Memory B cell (primary cell): ENCODE measurements at regions not wholly inside any gene's neighbourhood (a gene's known extent, or its start where the extent isn't known, plus 50 kb on each side); places are given as distances from the start of the nearest gene placed in this dataset.
"Not testable (repeated sequence)": the region's sequence is repeated elsewhere in the genome, so short reads cannot be mapped to it uniquely, and the experiment has no call there.

Source experiments
- ATAC-seq: fragments of 150-1000 bp; cut with Tn5 transposase; 2 replicates; pipeline ENCODE4 v1.10.0; 2021; ENCODE audit warnings: low read depth, mild to moderate bottlenecking, moderate library complexity
- DNase-seq, 2 donors: peaks; one replicate each; pipeline ENCODE4 v3.0.0; 2022; ENCODE audit warnings: low spot score in 2 of 2
- H3K27ac Mint-ChIP-seq: one replicate; pipeline ENCODE4 v1.8.0; 2022; ENCODE audit warnings: mild to moderate bottlenecking, moderate library complexity, mixed read lengths
- H3K27me3 Mint-ChIP-seq: one replicate; pipeline ENCODE4 v1.8.0; 2022; ENCODE audit warnings: mixed read lengths
- H3K36me3 Mint-ChIP-seq: one replicate; pipeline ENCODE4 v1.8.0; 2022; ENCODE audit warnings: mild to moderate bottlenecking, mixed read lengths
- H3K4me1 Mint-ChIP-seq: one replicate; pipeline ENCODE4 v1.8.0; 2022; ENCODE audit warnings: mixed read lengths
- H3K4me3 Mint-ChIP-seq: one replicate; pipeline ENCODE4 v1.8.0; 2022; ENCODE audit warnings: mild to moderate bottlenecking, moderate library complexity, mixed read lengths
- H3K9me3 Mint-ChIP-seq: one replicate; pipeline ENCODE4 v1.8.0; 2022; ENCODE audit warnings: mixed read lengths

DNA sequence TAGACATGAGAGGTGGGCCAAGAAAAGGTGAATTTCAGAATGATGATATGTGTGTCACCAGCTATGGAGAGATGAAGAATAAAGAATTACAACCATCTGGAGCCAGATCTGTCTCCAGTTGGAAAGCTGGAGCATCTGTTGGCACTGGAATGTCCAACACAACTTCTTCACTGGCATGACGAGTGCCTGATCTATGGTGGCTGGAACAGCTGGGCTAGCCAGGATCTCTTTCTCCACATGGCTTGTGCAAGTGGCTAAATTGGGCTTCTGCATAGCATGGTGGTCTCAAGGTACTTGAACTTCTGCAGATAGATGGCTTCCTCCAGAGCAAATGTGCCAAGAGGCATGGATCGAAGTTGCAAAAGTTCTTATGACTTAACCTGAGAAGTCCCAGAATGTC lies 256.1 kb upstream of the NCAM1 start:
- no peaks in the 10 kb centered on the region for H3K36me3 Mint-ChIP-seq
- peaks cover 4% of the 10 kb centered on the region for H3K27me3 Mint-ChIP-seq
- no peak overlapping the region for H3K4me3 Mint-ChIP-seq
- no peaks in the 10 kb centered on the region for H3K4me1 Mint-ChIP-seq
- ATAC-seq = no peak
- DNase-seq = no peak
- no peak overlapping the region for H3K27ac Mint-ChIP-seq
- H3K9me3 Mint-ChIP-seq = peaks cover 5% of the 10 kb centered on the region

DNA sequence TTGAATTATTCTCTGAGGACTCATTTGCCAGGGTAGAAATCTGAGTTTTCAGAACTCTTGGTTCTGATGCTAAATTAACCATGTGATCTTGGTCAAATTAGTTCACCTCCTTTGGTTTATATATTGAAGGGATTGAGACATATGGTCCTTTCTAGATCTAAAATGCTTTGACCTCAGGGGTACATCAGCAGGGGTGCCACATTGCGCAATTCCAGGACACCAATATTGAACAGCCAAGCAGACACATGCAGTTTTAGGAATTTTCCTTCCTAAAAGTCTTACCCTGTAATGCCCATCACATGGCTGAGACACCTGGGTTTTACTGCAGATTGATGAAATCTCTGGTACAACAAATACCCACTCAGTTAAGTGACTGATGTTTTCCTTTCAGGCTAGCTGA lies 254.4 kb upstream of the NCAM1 start:
- Mint-ChIP-seq H3K27ac (no peak overlapping the region), H3K36me3 (no peaks in the 10 kb centered on the region), H3K9me3 (peaks cover 5% of the 10 kb centered on the region), H3K4me3 (no peak overlapping the region), H3K27me3 (peaks cover 4% of the 10 kb centered on the region), H3K4me1 (no peaks in the 10 kb centered on the region)
- DNase-seq (no peak), ATAC-seq (no peak)

DNA sequence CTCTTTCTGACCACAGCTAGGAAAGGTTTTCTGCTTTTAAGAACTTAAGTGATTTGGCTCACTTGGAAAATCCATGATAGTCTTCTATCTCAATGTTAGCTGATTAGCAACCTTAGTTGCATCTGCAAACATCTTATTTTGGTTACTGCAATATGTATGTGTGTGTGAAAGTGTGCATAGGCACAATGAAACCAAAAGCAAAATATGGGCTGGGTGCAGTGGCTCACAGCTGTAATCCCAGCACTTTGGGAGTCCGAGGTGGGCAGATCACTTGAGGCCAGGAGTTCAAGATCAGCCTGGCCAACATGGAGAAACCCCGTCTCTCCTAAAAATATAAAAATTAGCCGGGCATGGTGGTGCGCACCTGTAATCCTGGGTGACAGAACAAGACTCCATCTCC lies 246.9 kb upstream of the NCAM1 start:
- not testable (repeated sequence) for H3K9me3 Mint-ChIP-seq, DNase-seq, H3K4me1 Mint-ChIP-seq, H3K27me3 Mint-ChIP-seq, ATAC-seq, H3K36me3 Mint-ChIP-seq, H3K4me3 Mint-ChIP-seq, H3K27ac Mint-ChIP-seq

DNA sequence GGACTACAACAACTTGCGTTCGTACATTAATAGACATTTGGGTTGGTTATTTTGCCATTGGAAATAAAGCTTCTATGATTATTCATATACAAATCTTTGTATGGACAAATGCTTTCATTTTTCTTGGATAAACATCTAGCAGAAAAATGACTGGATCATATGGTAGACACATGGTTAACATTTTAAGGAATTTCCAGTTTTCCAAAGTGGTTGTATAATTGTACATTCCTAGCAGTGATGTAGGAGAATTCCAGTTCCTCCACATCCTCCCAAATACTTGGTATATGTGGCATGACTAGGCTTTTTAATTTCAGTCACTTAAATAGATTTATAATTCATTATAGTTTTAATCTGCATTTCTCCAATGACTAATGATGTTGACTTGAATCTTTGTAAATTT lies 246.2 kb upstream of the NCAM1 start:
- no peak overlapping the region for H3K27ac Mint-ChIP-seq
- H3K27me3 Mint-ChIP-seq = peaks cover 3% of the 10 kb centered on the region
- H3K36me3 Mint-ChIP-seq = no peaks in the 10 kb centered on the region
- no peaks in the 10 kb centered on the region for H3K9me3 Mint-ChIP-seq
- ATAC-seq (no peak), DNase-seq (no peak)
- no peak overlapping the region for H3K4me3 Mint-ChIP-seq
- no peaks in the 10 kb centered on the region for H3K4me1 Mint-ChIP-seq

DNA sequence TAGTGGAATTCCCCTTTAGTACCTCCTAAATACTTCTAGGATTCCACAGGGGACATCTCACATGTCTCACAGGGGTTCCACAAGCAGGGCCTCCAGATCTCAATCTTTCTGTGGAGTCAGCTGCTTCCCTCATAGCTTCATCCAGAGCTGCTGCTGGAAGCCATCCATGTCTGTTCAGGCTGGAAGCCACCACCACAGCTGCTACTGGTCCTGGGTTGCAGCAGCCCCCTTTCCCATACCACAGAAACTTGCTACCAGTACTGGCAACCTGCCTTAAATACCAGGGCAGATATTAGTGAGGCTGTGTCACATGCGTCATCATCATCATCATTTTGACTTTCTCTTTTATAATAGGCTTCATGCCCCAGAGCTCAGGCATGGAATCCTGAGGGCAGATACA lies 242.7 kb upstream of the NCAM1 start:
- no peak for ATAC-seq
- H3K36me3 Mint-ChIP-seq = no peaks in the 10 kb centered on the region
- peaks cover 11% of the 10 kb centered on the region for H3K27me3 Mint-ChIP-seq
- no peak for DNase-seq
- no peaks in the 10 kb centered on the region for H3K4me1 Mint-ChIP-seq
- H3K27ac Mint-ChIP-seq = no peak overlapping the region
- peaks cover 3% of the 10 kb centered on the region for H3K9me3 Mint-ChIP-seq
- no peak overlapping the region for H3K4me3 Mint-ChIP-seq

DNA sequence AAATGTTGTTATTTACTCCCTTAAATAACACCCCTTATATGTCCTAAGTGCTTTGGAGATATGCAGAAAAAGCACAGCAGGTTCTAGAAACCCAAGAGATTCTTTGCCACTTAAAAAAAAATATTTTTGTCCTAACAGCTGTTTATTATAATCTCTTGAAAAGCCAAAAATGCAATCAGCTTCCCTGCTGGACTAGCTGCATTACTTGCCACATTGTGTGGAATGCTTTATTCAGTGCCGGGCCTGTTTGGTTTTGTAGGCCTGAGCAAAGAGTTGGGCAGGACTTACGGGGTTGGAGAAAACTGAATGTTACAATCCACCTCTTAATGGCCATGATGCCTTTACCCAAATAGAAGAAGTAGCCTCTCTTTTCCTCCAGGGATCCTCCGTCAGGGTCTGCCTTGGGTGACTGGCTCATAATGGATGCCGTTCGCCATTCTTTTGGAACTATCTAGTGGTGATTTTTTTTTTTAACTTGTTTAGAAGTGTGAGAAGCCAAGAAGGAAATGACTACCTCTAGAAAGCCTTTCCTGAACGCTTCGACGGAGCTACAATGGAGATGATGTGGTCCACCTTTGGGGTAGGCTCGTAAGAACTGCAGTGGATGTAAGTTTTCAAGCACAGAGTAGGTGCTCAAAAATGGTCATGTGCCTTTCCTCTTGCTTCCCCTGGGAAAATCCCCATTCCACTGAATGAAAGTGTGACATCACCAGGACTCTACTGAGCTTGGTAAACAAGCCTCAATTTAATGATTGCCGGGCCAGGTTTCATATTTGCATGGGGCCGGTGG lies 241.3 kb upstream of the NCAM1 start:
- no peak overlapping the region for H3K27ac Mint-ChIP-seq
- H3K27me3 Mint-ChIP-seq = peaks cover 11% of the 10 kb centered on the region
- ATAC-seq (no peak), DNase-seq (no peak)
- H3K36me3 Mint-ChIP-seq = no peaks in the 10 kb centered on the region
- no peak overlapping the region for H3K4me3 Mint-ChIP-seq
- peaks cover 3% of the 10 kb centered on the region for H3K9me3 Mint-ChIP-seq
- no peaks in the 10 kb centered on the region for H3K4me1 Mint-ChIP-seq

DNA sequence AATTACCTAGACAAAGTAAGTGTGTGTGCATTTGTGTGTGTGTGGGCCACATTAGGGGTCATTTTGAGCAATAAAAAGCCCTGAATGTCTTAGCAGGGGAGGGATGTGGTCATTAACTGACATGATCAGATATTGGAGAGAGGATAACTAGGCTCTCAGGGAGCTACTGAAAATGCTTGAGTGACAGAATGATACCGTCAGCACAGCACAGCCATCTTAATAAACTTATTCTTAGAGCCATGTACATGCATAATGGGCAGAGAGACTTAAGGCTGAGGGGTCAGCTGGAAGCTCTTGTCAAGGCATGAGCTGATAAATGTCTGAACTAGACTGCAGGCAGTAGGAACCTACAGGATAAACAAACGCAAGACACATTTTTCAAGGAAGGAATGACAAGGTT lies 239.1 kb upstream of the NCAM1 start:
- H3K4me3 Mint-ChIP-seq = no peak overlapping the region
- no peaks in the 10 kb centered on the region for H3K4me1 Mint-ChIP-seq
- DNase-seq (no peak), ATAC-seq (no peak)
- H3K27ac Mint-ChIP-seq = no peak overlapping the region
- no peaks in the 10 kb centered on the region for H3K36me3 Mint-ChIP-seq
- H3K27me3 Mint-ChIP-seq = peaks cover 13% of the 10 kb centered on the region
- peaks cover 3% of the 10 kb centered on the region for H3K9me3 Mint-ChIP-seq

DNA sequence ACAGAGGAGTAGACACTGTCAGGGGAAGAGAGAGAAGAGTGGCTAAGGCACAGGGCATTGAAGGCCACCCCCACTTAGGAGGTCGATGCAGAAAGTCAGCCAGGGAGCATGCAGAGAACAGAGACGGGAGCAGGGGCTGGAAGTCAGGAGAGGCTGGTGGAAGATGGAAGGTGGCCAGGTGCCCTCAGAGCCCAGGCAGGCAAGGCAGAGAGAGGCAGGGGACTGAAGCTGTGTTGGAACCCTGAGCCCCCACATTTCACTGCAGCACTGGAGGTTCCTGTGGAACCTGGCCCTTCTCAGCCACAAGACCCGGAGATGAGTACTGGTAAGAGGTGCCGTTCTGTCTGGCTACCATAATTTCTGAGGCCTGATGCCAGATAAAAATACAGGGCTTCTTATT lies 238.3 kb upstream of the NCAM1 start:
- peaks cover 3% of the 10 kb centered on the region for H3K9me3 Mint-ChIP-seq
- no peak for ATAC-seq
- no peaks in the 10 kb centered on the region for H3K36me3 Mint-ChIP-seq
- no peaks in the 10 kb centered on the region for H3K4me1 Mint-ChIP-seq
- H3K27me3 Mint-ChIP-seq = peaks cover 11% of the 10 kb centered on the region
- H3K27ac Mint-ChIP-seq = no peak overlapping the region
- no peak for DNase-seq
- no peak overlapping the region for H3K4me3 Mint-ChIP-seq

DNA sequence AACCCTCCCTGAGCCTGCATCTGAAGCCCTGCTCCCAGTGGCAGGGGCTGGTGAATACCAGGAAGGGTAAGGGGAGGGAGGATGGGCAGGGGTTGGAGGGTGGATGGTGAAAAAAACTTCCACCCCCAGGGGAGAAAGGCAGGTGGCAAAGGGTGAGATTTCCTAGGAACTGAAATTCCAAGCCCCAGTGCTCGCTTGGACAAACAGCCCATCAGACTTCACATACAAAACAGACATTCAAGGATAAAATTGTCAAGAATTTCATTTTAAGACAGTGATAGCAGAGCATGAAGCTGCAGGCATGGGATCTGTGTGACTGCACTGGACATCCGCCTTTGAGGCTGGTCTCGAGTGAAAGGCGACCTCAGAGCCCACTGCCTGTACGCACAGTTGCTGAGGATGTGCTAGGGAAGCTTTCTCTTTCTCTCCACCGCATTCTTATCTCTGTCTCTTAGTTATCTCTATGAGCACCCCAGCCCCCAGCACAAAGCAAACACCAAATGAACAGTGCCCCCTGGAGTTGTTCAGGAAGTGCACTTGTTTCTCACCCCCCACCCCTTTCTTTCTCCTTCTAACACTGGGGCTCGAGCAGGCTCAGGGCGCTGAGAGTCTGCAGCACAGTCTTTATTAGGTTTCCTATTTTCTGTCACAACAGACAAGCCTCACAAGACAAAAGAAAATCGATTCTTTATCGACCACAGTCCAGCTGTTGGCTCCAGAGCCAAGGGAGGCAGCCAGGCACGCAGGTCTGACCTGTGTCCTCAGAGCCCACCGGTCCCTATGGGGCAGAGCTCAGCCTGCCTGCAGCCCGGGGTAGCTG lies 237.3 kb upstream of the NCAM1 start:
- no peak for DNase-seq
- H3K27ac Mint-ChIP-seq = no peak overlapping the region
- no peak overlapping the region for H3K4me3 Mint-ChIP-seq
- H3K4me1 Mint-ChIP-seq = no peaks in the 10 kb centered on the region
- no peak for ATAC-seq
- peaks cover 11% of the 10 kb centered on the region for H3K27me3 Mint-ChIP-seq
- H3K9me3 Mint-ChIP-seq = peaks cover 3% of the 10 kb centered on the region
- no peaks in the 10 kb centered on the region for H3K36me3 Mint-ChIP-seq

DNA sequence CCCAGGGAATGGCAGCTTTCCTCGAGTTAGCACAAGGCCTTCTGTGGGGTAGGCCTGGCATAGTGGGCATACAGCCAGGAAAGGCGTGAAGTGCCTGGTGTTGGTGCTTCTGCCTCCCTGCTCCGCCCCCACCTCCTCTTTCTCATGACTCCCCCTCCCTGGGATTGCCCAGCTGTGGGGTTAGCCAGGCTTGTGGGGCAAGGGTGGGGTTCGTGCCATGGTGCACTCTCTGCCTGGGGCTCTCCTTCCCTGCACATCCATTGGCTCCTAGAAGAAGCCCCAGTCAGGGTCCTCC lies 236.8 kb upstream of the NCAM1 start:
- Mint-ChIP-seq H3K9me3 (peaks cover 3% of the 10 kb centered on the region), H3K27ac (no peak overlapping the region), H3K4me3 (no peak overlapping the region), H3K27me3 (peaks cover 10% of the 10 kb centered on the region), H3K36me3 (no peaks in the 10 kb centered on the region), H3K4me1 (no peaks in the 10 kb centered on the region)
- DNase-seq (no peak), ATAC-seq (no peak)

DNA sequence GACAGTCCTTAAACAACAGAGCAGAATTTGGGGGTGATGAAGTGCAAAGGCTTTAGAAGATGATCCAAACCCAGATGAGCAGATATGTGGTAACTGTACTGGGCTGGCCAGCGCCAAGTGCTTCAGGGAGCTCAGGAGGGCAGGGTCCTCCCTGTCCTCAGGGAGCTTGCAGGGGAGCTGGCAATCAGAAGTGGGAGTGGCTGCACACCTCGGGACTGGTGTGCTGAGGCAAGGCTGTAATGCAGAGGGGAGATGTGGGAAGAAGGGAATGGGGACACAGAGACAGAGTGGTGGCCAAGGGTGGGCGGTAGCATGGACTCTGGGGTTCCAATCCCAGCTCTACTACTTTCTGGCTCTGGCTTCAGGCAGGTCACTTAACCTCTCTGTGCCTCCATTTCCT lies 235.6 kb upstream of the NCAM1 start:
- Mint-ChIP-seq H3K9me3 (peaks cover 3% of the 10 kb centered on the region), H3K4me1 (no peaks in the 10 kb centered on the region), H3K36me3 (no peaks in the 10 kb centered on the region), H3K27ac (no peak overlapping the region), H3K27me3 (peaks cover 10% of the 10 kb centered on the region), H3K4me3 (no peak overlapping the region)
- no peak for ATAC-seq
- no peak for DNase-seq

DNA sequence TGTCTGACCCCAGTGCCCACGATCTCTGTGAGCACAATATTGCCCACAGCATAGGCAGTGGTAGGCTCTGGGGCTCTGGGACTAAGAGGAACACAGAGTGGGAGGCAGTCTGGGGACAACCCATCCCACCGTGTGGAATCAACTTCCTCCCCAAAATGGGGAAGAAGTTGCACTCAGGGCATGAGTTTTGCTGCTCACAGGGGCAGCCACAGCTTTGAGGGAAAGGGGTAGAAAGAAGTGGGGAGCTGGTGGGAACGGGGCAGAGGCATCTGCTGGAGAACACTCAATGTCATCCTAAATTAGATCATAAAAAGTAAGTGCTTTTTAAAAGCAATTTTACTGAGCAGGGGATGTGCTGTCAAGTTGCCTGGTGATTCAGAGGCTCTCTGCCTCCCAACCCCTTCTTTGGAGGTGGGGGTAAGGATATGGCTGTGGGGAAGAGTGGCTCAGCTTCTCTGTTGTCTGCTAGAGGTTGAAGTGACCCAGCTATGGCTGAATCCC lies 233.8 kb upstream of the NCAM1 start:
- H3K36me3 Mint-ChIP-seq = no peaks in the 10 kb centered on the region
- peaks cover 6% of the 10 kb centered on the region for H3K27me3 Mint-ChIP-seq
- no peak for ATAC-seq
- H3K9me3 Mint-ChIP-seq = peaks cover under 1% of the 10 kb centered on the region
- no peak overlapping the region for H3K27ac Mint-ChIP-seq
- H3K4me1 Mint-ChIP-seq = no peaks in the 10 kb centered on the region
- no peak for DNase-seq
- H3K4me3 Mint-ChIP-seq = no peak overlapping the region

DNA sequence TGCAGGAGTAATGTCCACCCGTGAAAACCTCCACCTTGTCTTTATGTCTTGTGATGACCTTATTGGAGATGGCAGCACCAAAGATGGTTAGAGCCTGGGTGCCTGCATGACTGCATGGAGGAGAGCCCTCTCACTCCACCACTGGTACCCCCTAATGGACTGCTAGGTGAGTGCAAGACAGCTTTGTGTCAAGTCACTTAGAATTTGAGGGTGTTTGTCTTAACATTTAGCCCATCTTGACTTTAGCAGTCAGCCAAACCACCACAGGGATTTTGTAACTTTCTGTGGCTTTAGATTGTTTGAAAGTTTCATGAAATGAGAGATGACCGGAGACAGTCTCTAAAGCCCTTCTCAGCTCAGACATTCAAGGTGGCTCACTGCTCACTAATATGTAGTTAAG lies 232.9 kb upstream of the NCAM1 start:
- DNase-seq = no peak
- no peaks in the 10 kb centered on the region for H3K4me1 Mint-ChIP-seq
- no peak overlapping the region for H3K27ac Mint-ChIP-seq
- H3K27me3 Mint-ChIP-seq = peaks cover 2% of the 10 kb centered on the region
- H3K4me3 Mint-ChIP-seq = no peak overlapping the region
- ATAC-seq = no peak
- no peaks in the 10 kb centered on the region for H3K36me3 Mint-ChIP-seq
- H3K9me3 Mint-ChIP-seq = peaks cover 5% of the 10 kb centered on the region

DNA sequence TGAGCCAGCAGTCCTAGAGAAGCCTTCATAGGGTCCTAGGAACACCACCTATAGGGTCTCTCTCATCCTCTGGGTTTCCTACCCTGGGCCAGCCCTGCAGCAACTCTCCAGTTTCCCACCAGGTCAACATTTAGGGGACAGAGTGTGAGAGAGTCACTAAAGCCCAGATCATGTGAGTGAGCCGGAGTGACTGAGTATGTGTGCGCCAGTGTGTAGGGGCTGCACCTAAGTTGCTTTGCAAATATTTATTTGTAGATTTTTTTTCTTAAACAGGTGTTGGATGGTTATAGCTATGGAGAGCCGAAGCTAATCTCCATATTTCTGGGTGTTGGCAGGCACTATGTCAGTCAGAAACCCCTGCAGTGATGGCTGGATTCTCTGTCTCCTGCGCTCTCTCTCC lies 232.5 kb upstream of the NCAM1 start:
- H3K27ac Mint-ChIP-seq = no peak overlapping the region
- ATAC-seq (no peak), DNase-seq (no peak)
- H3K9me3 Mint-ChIP-seq = peaks cover 5% of the 10 kb centered on the region
- H3K4me3 Mint-ChIP-seq = no peak overlapping the region
- no peaks in the 10 kb centered on the region for H3K4me1 Mint-ChIP-seq
- H3K27me3 Mint-ChIP-seq = peaks cover 2% of the 10 kb centered on the region
- H3K36me3 Mint-ChIP-seq = no peaks in the 10 kb centered on the region

DNA sequence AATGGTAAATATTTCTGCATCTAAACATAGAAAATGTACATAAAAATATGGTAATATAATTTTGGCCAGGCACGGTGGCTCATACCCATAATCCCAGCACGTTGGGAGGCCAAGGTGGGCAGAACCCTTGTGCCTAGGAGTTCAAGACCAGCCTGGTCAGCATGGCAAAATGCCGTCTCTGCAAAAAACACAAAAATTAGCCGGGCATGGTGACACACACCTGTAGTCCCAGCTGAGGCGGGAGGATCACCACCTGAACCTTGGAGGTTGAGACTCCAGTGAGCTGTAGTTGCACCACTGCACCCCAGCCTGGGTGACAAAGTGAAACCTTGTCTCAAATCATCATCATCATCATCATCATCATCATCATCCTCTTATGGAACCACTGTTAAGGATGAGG lies 230.6 kb upstream of the NCAM1 start:
- H3K27ac Mint-ChIP-seq = no peak overlapping the region
- H3K4me3 Mint-ChIP-seq = no peak overlapping the region
- H3K4me1 Mint-ChIP-seq = no peaks in the 10 kb centered on the region
- DNase-seq (no peak), ATAC-seq (no peak)
- peaks cover 2% of the 10 kb centered on the region for H3K27me3 Mint-ChIP-seq
- H3K9me3 Mint-ChIP-seq = peaks cover 5% of the 10 kb centered on the region
- H3K36me3 Mint-ChIP-seq = no peaks in the 10 kb centered on the region
